Transverse colon (tissue), 4 donors: ENCODE measurements at regions not wholly inside any gene's neighbourhood (a gene's known extent, or its start where the extent isn't known, plus 50 kb on each side); places are given as distances from the start of the nearest gene placed in this dataset.

Experiments used
- DNase-seq: peaks from one replicate; pipeline ENCODE4 v3.0.0-alpha.2; 2019
- H3K27ac ChIP-seq, 4 donors: fragments of 200-600 bp; sonication (generic); 2 replicates each; pipeline ENCODE4 v1.5.1; 2016 to 2018; ENCODE audit warnings: inconsistent platforms in 4 of 4
- H3K27me3 ChIP-seq: fragments of 200-600 bp; sonication (generic); 2 replicates; pipeline ENCODE4 v1.5.1; 2017; ENCODE audit warnings: inconsistent platforms
- H3K36me3 ChIP-seq, 4 donors: fragments of 200-600 bp; sonication (generic); 2 replicates each; pipeline ENCODE4 v1.5.1; 2017 to 2019; ENCODE audit warnings: inconsistent platforms in 4 of 4
- H3K4me1 ChIP-seq, 4 donors: fragments of 200-600 bp; sonication (generic); 2 replicates each; pipeline ENCODE4 v1.5.1; 2017 to 2020; ENCODE audit warnings: inconsistent platforms in 4 of 4
- H3K4me3 ChIP-seq, 4 donors: fragments of 200-600 bp; sonication (generic); 1 replicate in 1 of 4; 2 replicates in 3 of 4; pipeline versions ENCODE4 v1.5.1 to v1.6.1; 2017 to 2019; ENCODE audit warnings: inconsistent platforms in 4 of 4
- H3K9me3 ChIP-seq, 2 donors: fragments of 200-600 bp; sonication (generic); 2 replicates each; pipeline ENCODE4 v1.5.1; 2017 to 2019; ENCODE audit warnings: inconsistent platforms in 2 of 2
- EP300 ChIP-seq: sonication (generic); formaldehyde crosslinking; IDR thresholded peaks from one replicate; pipeline ENCODE4 v1.6.1; 2017; ENCODE audit warnings: antibody characterized with exemption, low read depth
- POLR2A ChIP-seq: fragments of 450-650 bp; IDR thresholded peaks from one replicate; pipeline ENCODE4 v1.6.1; 2016; ENCODE audit warnings: antibody characterized with exemption, mild to moderate bottlenecking, moderate library complexity
- POLR2AphosphoS5 ChIP-seq, 3 donors: sonication (generic); formaldehyde crosslinking; IDR thresholded peaks; one replicate each; pipeline ENCODE4 v1.6.1; 2016; ENCODE audit warnings: antibody characterized with exemption in 3 of 3
- WGBS, 2 donors: methylation state at CpG; one replicate each; pipeline ENCODE4 v1.1.5; 2018; ENCODE audit warnings: low coverage in 1 of 2; 5-methylcytosine and 5-hydroxymethylcytosine counted together
- in situ Hi-C, 4 donors: fragments of 200-750 bp; cut with MboI; loops; one replicate each; pipeline versions ENCODE4 v1.15.0 to v1.15.1; 2017; ENCODE audit warnings: low sequenced_read_pairs in 3 of 4, low pct_ligation_motif_present in 1 of 4, low pct_unique_long_range_greater_than_20kb in 1 of 4
- intact Hi-C: fragments of 100-400 bp; cut with DNase I; formaldehyde crosslinking; loops from one replicate; pipeline ENCODE4 v1.15.1; 2023; ENCODE audit warnings: low total_unique reads
- TF ChIP-seq, protein P1 (sequence below), 5 experiments: fragments of 200-600 bp in 3 of 5; fragments of 450-650 bp in 2 of 5; sonication (generic) in 3 of 5; IDR thresholded peaks; 1 replicate in 2 of 5; 2 replicates in 3 of 5; pipeline ENCODE4 v1.5.1; 2016 to 2017; ENCODE audit warnings: antibody characterized with exemption in 5 of 5, inconsistent platforms in 3 of 5, mild to moderate bottlenecking in 2 of 5, moderate library complexity in 1 of 5

DNA sequence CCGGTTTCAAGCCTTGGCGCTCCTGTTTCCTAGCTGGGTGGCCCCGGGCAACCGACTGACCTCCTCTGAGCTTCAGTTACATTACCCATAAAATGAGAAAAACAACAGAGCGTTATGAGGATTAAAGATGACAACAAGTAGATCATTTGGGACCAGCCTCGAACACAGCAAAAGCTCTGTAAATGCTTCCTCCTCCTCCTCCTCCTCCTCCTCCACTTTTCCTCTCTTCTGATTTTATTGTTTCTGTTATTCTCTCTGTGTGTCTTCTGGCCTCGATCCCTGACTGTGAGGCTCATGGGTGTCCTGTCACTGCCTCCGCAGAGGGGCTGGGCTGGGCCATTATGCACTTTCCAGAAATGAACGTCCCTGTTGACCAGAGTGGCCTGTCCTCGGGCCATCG is 176.2 kb downstream of the URI1 start:
- no peak for DNase-seq
- Histone ChIP-seq H3K27ac (no peak overlapping the region), H3K4me1 (no peaks in the 10 kb centered on the region), H3K27me3 (no peaks in the 10 kb centered on the region), H3K9me3 (no peaks in the 10 kb centered on the region), H3K36me3 (no peaks in the 10 kb centered on the region), H3K4me3 (no peak overlapping the region)
- TF ChIP-seq POLR2A (no peak), EP300 (no peak), POLR2AphosphoS5 (IDR thresholded peaks at IDR 0.05) (no peak)
- TF ChIP-seq, protein P1, sequence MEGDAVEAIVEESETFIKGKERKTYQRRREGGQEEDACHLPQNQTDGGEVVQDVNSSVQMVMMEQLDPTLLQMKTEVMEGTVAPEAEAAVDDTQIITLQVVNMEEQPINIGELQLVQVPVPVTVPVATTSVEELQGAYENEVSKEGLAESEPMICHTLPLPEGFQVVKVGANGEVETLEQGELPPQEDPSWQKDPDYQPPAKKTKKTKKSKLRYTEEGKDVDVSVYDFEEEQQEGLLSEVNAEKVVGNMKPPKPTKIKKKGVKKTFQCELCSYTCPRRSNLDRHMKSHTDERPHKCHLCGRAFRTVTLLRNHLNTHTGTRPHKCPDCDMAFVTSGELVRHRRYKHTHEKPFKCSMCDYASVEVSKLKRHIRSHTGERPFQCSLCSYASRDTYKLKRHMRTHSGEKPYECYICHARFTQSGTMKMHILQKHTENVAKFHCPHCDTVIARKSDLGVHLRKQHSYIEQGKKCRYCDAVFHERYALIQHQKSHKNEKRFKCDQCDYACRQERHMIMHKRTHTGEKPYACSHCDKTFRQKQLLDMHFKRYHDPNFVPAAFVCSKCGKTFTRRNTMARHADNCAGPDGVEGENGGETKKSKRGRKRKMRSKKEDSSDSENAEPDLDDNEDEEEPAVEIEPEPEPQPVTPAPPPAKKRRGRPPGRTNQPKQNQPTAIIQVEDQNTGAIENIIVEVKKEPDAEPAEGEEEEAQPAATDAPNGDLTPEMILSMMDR (IDR thresholded peaks at IDR 0.05) = no peak
- WGBS, 2 donors = 78 to 82% methylated on average over 9 to 10 of the region's 11 CpGs
- in situ Hi-C loops = no loop called here
- intact Hi-C loops = no loop called here

DNA sequence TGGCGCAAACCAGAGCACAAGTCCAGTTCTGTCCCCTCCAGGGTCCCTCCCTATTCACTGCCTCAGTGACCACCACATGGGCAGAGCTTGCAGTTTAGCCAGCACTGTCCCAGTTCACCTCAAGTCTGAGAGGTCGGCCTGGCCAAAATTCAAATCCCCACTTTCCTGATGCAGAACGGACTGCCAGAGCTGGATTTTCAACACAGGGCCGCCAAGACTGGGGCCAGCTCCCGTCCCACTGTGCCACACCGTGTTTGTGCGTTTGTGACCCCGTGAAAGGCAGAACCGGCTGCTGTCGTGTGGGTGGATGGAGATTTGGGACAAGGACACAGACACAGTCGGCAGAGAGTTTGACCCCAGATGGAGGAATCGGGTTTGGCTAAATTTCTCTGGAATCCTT is 176.7 kb downstream of the URI1 start:
- H3K36me3 ChIP-seq = no peaks in the 10 kb centered on the region
- no peak for DNase-seq
- no peaks in the 10 kb centered on the region for H3K4me1 ChIP-seq
- intact Hi-C loops = no loop called here
- no peak overlapping the region for H3K27ac ChIP-seq
- no peak overlapping the region for H3K4me3 ChIP-seq
- in situ Hi-C loops = no loop called here
- TF ChIP-seq POLR2AphosphoS5 (IDR thresholded peaks at IDR 0.05) (no peak), POLR2A (no peak), EP300 (no peak)
- TF ChIP-seq, protein P1 (IDR thresholded peaks at IDR 0.05) = no peak
- H3K27me3 ChIP-seq = no peaks in the 10 kb centered on the region
- 76% methylated on average over 12 of the region's 12 CpGs; no CpG with 5 or more reads in 1 of the 2 donors for WGBS, 2 donors
- H3K9me3 ChIP-seq = no peaks in the 10 kb centered on the region

DNA sequence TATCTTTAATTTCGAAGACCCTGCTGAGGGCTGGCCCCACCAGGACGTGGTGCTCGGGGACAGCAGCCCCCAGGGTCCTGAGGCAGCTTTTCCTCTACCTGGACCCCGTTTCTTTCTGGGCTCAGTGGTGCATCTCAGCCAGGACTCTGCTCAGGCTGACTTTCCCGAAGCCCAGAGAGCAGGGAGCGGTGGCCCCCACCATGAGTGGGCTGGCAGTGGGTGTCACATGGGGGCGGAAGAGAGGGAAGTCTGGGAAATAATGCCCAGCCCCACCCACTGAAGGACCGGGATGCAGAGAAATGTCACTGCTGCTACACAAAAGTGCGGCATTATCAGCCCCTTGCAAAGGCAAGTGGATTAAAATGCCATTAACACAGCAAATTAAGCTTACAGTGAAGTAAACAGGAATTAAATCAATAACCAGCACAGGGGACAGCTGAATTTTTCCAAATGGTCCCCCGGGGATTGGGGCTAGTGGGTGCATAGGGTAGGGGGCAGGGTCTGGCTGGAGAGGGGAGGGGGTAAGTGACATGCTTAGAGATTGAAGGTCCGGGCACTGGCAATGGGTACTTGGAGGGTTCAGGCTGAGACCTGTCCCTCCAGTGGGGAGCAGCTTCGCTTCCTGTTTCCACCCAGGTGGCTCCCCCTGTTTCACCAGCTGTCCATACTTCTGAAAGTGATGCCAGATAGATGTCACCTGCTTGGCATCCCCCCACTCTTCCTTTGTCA is 177.3 kb downstream of the URI1 start:
- DNase-seq = no peak
- Histone ChIP-seq H3K4me1 (no peaks in the 10 kb centered on the region), H3K27me3 (no peaks in the 10 kb centered on the region), H3K4me3 (no peak overlapping the region), H3K27ac (no peak overlapping the region), H3K9me3 (no peaks in the 10 kb centered on the region), H3K36me3 (no peaks in the 10 kb centered on the region)
- intact Hi-C loops = no loop called here
- in situ Hi-C loops = no loop called here
- WGBS, 2 donors = 65 to 80% methylated on average over 1 to 12 of the region's 12 CpGs
- TF ChIP-seq EP300 (no peak), POLR2A (no peak), POLR2AphosphoS5 (IDR thresholded peaks at IDR 0.05) (no peak)
- TF ChIP-seq, protein P1 (IDR thresholded peaks at IDR 0.05) = no peak

DNA sequence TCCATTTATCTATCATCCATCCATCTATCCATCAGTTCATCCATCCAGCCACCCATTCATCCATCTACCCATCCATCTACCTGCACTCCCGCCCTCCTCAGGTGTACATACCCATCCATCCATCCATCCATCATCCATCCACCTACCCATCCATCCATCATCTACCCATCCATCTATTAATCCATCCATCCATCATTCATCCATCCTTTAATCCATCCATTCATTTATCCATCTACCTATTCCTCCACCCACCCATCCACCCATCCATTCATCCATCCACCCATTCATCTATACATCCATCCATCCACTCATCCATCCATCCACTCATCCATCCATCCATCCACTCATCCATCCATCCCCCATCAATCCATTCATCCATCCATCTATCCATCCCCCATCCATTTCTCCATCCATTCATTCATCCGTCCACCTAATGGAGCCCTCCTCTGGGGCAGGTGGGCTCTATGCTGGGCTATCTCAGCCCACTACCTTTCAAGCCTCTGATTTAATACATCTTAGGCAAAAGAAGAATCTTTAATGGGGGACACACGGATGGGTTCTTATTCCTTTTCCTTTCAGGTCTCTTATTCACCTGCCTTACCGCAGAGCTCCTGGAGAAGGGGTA is 178.9 kb downstream of the URI1 start:
- no peak overlapping the region for H3K27ac ChIP-seq
- H3K4me3 ChIP-seq = no peak overlapping the region
- no peaks in the 10 kb centered on the region for H3K4me1 ChIP-seq
- intact Hi-C loops = no loop called here
- H3K27me3 ChIP-seq = no peaks in the 10 kb centered on the region
- no peaks in the 10 kb centered on the region for H3K36me3 ChIP-seq
- H3K9me3 ChIP-seq = no peaks in the 10 kb centered on the region
- in situ Hi-C loops = no loop called here
- TF ChIP-seq POLR2A (no peak), POLR2AphosphoS5 (IDR thresholded peaks at IDR 0.05) (no peak)
- TF ChIP-seq, protein P1 (IDR thresholded peaks at IDR 0.05) = no peak
- DNase-seq = no peak
- WGBS, 2 donors = 90 to 93% methylated on average over 4 of the region's 4 CpGs
